A673 (cell line): ENCODE measurements at regions not wholly inside any gene's neighbourhood (a gene's known extent, or its start where the extent isn't known, plus 50 kb on each side); places are given as distances from the start of the nearest gene placed in this dataset. TPM values are rescaled to one million over a fixed set of nuclear protein-coding genes. Genes with fewer than 3 reads are reported as not detected.
"Not testable (repeated sequence)": the region's sequence is repeated elsewhere in the genome, so short reads cannot be mapped to it uniquely, and the experiment has no call there.

ENCODE experiments used
- BruUV-seq: library from RNA; stranded (reverse); fragments of 400-500 nt; replicated peaks from 2 replicates; lab custom pipeline; 2021; lab: Mats Ljungman, UMichigan
- CTCF ChIA-PET: fragments of 300-600 bp; sonication (Branson Sonifier 250); formaldehyde crosslinking; loops from one replicate; lab custom pipeline; 2022; ENCODE audit warnings: antibody characterized with exemption; lab: Charles Lee
- POLR2A ChIA-PET: fragments of 300-600 bp; sonication (Branson Sonifier 250); formaldehyde crosslinking; loops from one replicate; lab custom pipeline; 2022; ENCODE audit warnings: antibody characterized with exemption; ENCODE audit not compliant: low non-redundant PET; lab: Charles Lee
- DNase-seq: peaks from one replicate; pipeline ENCODE4 v3.0.0-alpha.2; 2015; ENCODE audit warnings: low spot score
- H3K27ac ChIP-seq: fragments of 200-600 bp; sonication (generic); 2 replicates; pipeline ENCODE4 v1.5.1; 2016; ENCODE audit warnings: mixed run types, low read depth, mild to moderate bottlenecking, mixed read lengths, antibody characterized with exemption, low read length; ENCODE audit not compliant: poor library complexity, severe bottlenecking
- H3K27me3 ChIP-seq: fragments of 200-600 bp; sonication (generic); replicated peaks from 2 replicates; pipeline ENCODE4 v1.6.1; 2017; ENCODE audit warnings: mixed run types, low read depth, mild to moderate bottlenecking, mixed read lengths, antibody characterized with exemption, low read length; ENCODE audit not compliant: insufficient read depth, poor library complexity
- H3K36me3 ChIP-seq: fragments of 200-600 bp; sonication (generic); 2 replicates; pipeline ENCODE4 v1.6.1; 2016; ENCODE audit warnings: mixed run types, mild to moderate bottlenecking, mixed read lengths, antibody characterized with exemption, low read length; ENCODE audit not compliant: insufficient read depth, poor library complexity, severe bottlenecking
- H3K4me1 ChIP-seq: fragments of 200-600 bp; sonication (generic); 2 replicates; pipeline ENCODE4 v1.6.1; 2017; ENCODE audit warnings: mixed run types, mild to moderate bottlenecking, mixed read lengths, antibody characterized with exemption, low read length; ENCODE audit not compliant: insufficient read depth, poor library complexity, severe bottlenecking
- H3K4me3 ChIP-seq: fragments of 200-600 bp; sonication (generic); 2 replicates; pipeline ENCODE4 v1.5.1; 2016; ENCODE audit warnings: low read depth, mixed run types, mild to moderate bottlenecking, mixed read lengths, low read length; ENCODE audit not compliant: poor library complexity, severe bottlenecking
- H3K9me3 ChIP-seq: fragments of 200-600 bp; sonication (generic); 2 replicates; pipeline ENCODE4 v1.6.1; 2016; ENCODE audit warnings: mixed run types, low read depth, mild to moderate bottlenecking, mixed read lengths, antibody characterized with exemption, low read length; ENCODE audit not compliant: poor library complexity, severe bottlenecking
- CTCF ChIP-seq: fragments of 300-800, 200-600 bp; sonication (generic); conservative IDR thresholded peaks from 2 replicates; pipeline ENCODE4 v1.5.1; 2017; ENCODE audit warnings: low read depth, mild to moderate bottlenecking, antibody characterized with exemption, low read length, moderate library complexity, mixed read lengths
- EZH2 ChIP-seq: fragments of 200-600 bp; sonication (generic); IDR thresholded peaks from 2 replicates; pipeline ENCODE4 v1.6.1; 2017; ENCODE audit warnings: borderline replicate concordance, low read depth, mild to moderate bottlenecking, mixed read lengths, antibody characterized with exemption, low read length; ENCODE audit not compliant: poor library complexity, severe bottlenecking
- intact Hi-C: fragments of 100-400 bp; cut with micrococcal nuclease; formaldehyde crosslinking; loops from one replicate; pipeline ENCODE4 v1.10.0; 2022; ENCODE audit not compliant: unreplicated experiment
- microRNA-seq: library from miRNA; unstranded; fragments of <30 nt; microRNA quantifications from one replicate; pipeline ENCODE4 v1.2.0, GENCODE V29; 2021

- Histone ChIP-seq H3K9me3 (no peaks in the 10 kb centered on the region), H3K27me3 (no peaks in the 10 kb centered on the region), H3K27ac (no peak overlapping the region), H3K4me3 (no peak overlapping the region), H3K36me3 (no peaks in the 10 kb centered on the region), H3K4me1 (peaks cover 7% of the 10 kb centered on the region)
- CTCF ChIA-PET: no interaction called here
- intact Hi-C loops: no loop called here
- POLR2A ChIA-PET: no interaction called here
- no peak for DNase-seq
- no peak for TF ChIP-seq EZH2
- TF ChIP-seq CTCF: no peak
- BruUV-seq: no TSS peak
Observed at GRCh38 chr5:87210743-87211142, 56.9 kb upstream of the RASA1 start.

- intact Hi-C loops: no loop called here
- POLR2A ChIA-PET: no interaction called here
- CTCF ChIA-PET: no interaction called here
- BruUV-seq: no TSS peak
- H3K27me3 ChIP-seq: no peaks in the 10 kb centered on the region
- no peak for DNase-seq
- TF ChIP-seq CTCF: no peak
- no peak for TF ChIP-seq EZH2
- no peak overlapping the region for H3K27ac ChIP-seq
- H3K4me1 ChIP-seq: peaks cover 7% of the 10 kb centered on the region
- H3K36me3 ChIP-seq: no peaks in the 10 kb centered on the region
- H3K9me3 ChIP-seq: no peaks in the 10 kb centered on the region
- no peak overlapping the region for H3K4me3 ChIP-seq
Observed at GRCh38 chr5:87211676-87212075, 56.0 kb upstream of the RASA1 start.

- H3K9me3 ChIP-seq, H3K4me3 ChIP-seq, POLR2A ChIA-PET, H3K36me3 ChIP-seq, H3K4me1 ChIP-seq, H3K27ac ChIP-seq, H3K27me3 ChIP-seq, DNase-seq, BruUV-seq, intact Hi-C loops, CTCF ChIA-PET: not testable (repeated sequence)
Observed at GRCh38 chr5:87212183-87212582, 55.5 kb upstream of the RASA1 start.

GRCh38 chr5:87217480-87217879 is 50.2 kb upstream of the RASA1 start:
- DNase-seq, POLR2A ChIA-PET, H3K4me1 ChIP-seq, H3K9me3 ChIP-seq, H3K27ac ChIP-seq, H3K27me3 ChIP-seq, H3K36me3 ChIP-seq, intact Hi-C loops, BruUV-seq, CTCF ChIA-PET, H3K4me3 ChIP-seq: not testable (repeated sequence)

Small RNA genes lying in the stretch of these regions (microRNA-seq; reads per million reads assigned to microRNA genes)
- not detected for gene MIR4280
